Loucy (cell line): ENCODE measurements at regions not wholly inside any gene's neighbourhood (a gene's known extent, or its start where the extent isn't known, plus 50 kb on each side); places are given as distances from the start of the nearest gene placed in this dataset.
A peak's percentile ranks its signal among the peaks of the same experiment; 100 is the strongest.

Source experiments
- H2AFZ ChIP-seq: fragments of 200-600 bp; sonication (generic); 2 replicates; pipeline ENCODE4 v1.6.0; 2016; ENCODE audit warnings: antibody characterized with exemption, mild to moderate bottlenecking, low read length, moderate library complexity
- H3F3A ChIP-seq: fragments of 200-600 bp; 2 replicates; pipeline ENCODE4 v1.6.0; 2016; ENCODE audit warnings: antibody characterized with exemption, low read depth, mild to moderate bottlenecking
- H3K27me3 ChIP-seq: fragments of 200-600 bp; sonication (generic); 2 replicates; pipeline ENCODE4 v1.6.1; 2014; ENCODE audit warnings: low read length, mild to moderate bottlenecking; ENCODE audit not compliant: insufficient read depth, poor library complexity, severe bottlenecking
- H3K36me3 ChIP-seq: fragments of 200-600 bp; sonication (generic); 2 replicates; pipeline ENCODE4 v1.6.1; 2016; ENCODE audit warnings: low read length; ENCODE audit not compliant: insufficient read depth
- H3K4me1 ChIP-seq: fragments of 200-600 bp; sonication (generic); 2 replicates; pipeline ENCODE4 v1.5.1; 2014; ENCODE audit warnings: low read length, mild to moderate bottlenecking; ENCODE audit not compliant: insufficient read depth, poor library complexity, severe bottlenecking
- H3K4me2 ChIP-seq: fragments of 200-600 bp; sonication (generic); 2 replicates; pipeline ENCODE4 v1.6.0; 2014; ENCODE audit warnings: antibody characterized with exemption, low read length, low read depth, mild to moderate bottlenecking; ENCODE audit not compliant: poor library complexity, severe bottlenecking
- H3K4me3 ChIP-seq: fragments of 200-600 bp; sonication (generic); 2 replicates; pipeline ENCODE4 v1.5.1; 2014; ENCODE audit warnings: low read length, mild to moderate bottlenecking, mixed read lengths; ENCODE audit not compliant: poor library complexity, severe bottlenecking
- H3K79me2 ChIP-seq: fragments of 200-600 bp; sonication (generic); 2 replicates; pipeline ENCODE4 v1.6.1; 2014; ENCODE audit warnings: low read length; ENCODE audit not compliant: insufficient read depth
- H3K9ac ChIP-seq: fragments of 200-600 bp; sonication (generic); 2 replicates; pipeline ENCODE4 v1.6.0; 2014; ENCODE audit warnings: mild to moderate bottlenecking, low read depth, low read length, moderate library complexity; ENCODE audit not compliant: poor library complexity, severe bottlenecking
- H3K9me2 ChIP-seq: fragments of 200-600 bp; sonication (generic); replicated peaks from 2 replicates; pipeline ENCODE4 v1.6.1; 2016; ENCODE audit warnings: low read depth, low read length, mixed read lengths
- H3K9me3 ChIP-seq: fragments of 200-600 bp; sonication (generic); 2 replicates; pipeline ENCODE4 v1.6.1; 2014; ENCODE audit warnings: mild to moderate bottlenecking, antibody characterized with exemption, low read length, low read depth; ENCODE audit not compliant: insufficient read depth
- H4K20me1 ChIP-seq: fragments of 200-600 bp; sonication (generic); 2 replicates; pipeline ENCODE4 v1.6.0; 2014; ENCODE audit warnings: antibody characterized with exemption, low read length, mild to moderate bottlenecking; ENCODE audit not compliant: insufficient read depth, poor library complexity, severe bottlenecking
- CTCF ChIP-seq: fragments of 200-600 bp; sonication (generic); conservative IDR thresholded peaks from 2 replicates; pipeline ENCODE4 v1.5.1; 2014; ENCODE audit warnings: mild to moderate bottlenecking, antibody characterized with exemption, low read length
- EZH2phosphoT487 ChIP-seq: fragments of 200-600 bp; IDR thresholded peaks from 2 replicates; pipeline ENCODE4 v1.6.1; 2018; ENCODE audit warnings: antibody characterized with exemption, mild to moderate bottlenecking, moderate library complexity, borderline replicate concordance

GRCh38 chr6:14450578-14450977, 333.0 kb downstream of the CD83 start:
- H3K4me1 ChIP-seq = peaks cover 88% of the 10 kb centered on the region

GRCh38 chr6:14451594-14452374, 334.2 kb downstream of the CD83 start:
- TF ChIP-seq EZH2phosphoT487 = no peak
- TF ChIP-seq CTCF = no peak
- Histone ChIP-seq H3K27me3 (no peaks in the 10 kb centered on the region), H3K36me3 (no peaks in the 10 kb centered on the region), H4K20me1 (no peaks in the 10 kb centered on the region), H3K9me2 (no peaks in the 10 kb centered on the region), H3K9ac (peak overlapping the region; percentile 89), H3K9me3 (peaks cover 5% of the 10 kb centered on the region; the same call in 1 of the 2 replicates), H3K4me3 (peak overlapping the region; percentile 16), H2AFZ (no peak overlapping the region), H3K79me2 (peaks cover 32% of the 10 kb centered on the region), H3K4me2 (peak overlapping the region; percentile 57), H3K4me1 (peaks cover 91% of the 10 kb centered on the region), H3F3A (peaks cover 50% of the 10 kb centered on the region)

More at GRCh38 chr6:14450578-14450977, 333.0 kb downstream of the CD83 start:
- Histone ChIP-seq H3K9me3 (peaks cover 5% of the 10 kb centered on the region; the same call in 1 of the 2 replicates), H2AFZ (no peak overlapping the region), H3K4me2 (peak overlapping the region; percentile 57), H3F3A (peaks cover 50% of the 10 kb centered on the region), H4K20me1 (no peaks in the 10 kb centered on the region), H3K9ac (peak overlapping the region; percentile 89), H3K36me3 (no peaks in the 10 kb centered on the region), H3K79me2 (peaks cover 35% of the 10 kb centered on the region), H3K4me3 (peak overlapping the region; percentile 6), H3K27me3 (no peaks in the 10 kb centered on the region), H3K9me2 (no peaks in the 10 kb centered on the region)
- TF ChIP-seq CTCF = no peak
- no peak for TF ChIP-seq EZH2phosphoT487

GRCh38 chr6:14452567-14453527, 335.3 kb downstream of the CD83 start:
- no peaks in the 10 kb centered on the region for H3K9me2 ChIP-seq
- H3K9ac ChIP-seq = peak overlapping the region; percentile 94
- H3K79me2 ChIP-seq = peaks cover 21% of the 10 kb centered on the region
- peak overlapping the region; percentile 51 for H3K4me3 ChIP-seq
- no peaks in the 10 kb centered on the region for H3K36me3 ChIP-seq
- peaks cover 49% of the 10 kb centered on the region for H3F3A ChIP-seq
- H2AFZ ChIP-seq = no peak overlapping the region
- TF ChIP-seq EZH2phosphoT487 = no peak
- no peak for TF ChIP-seq CTCF
- no peaks in the 10 kb centered on the region for H3K27me3 ChIP-seq
- peak overlapping the region; percentile 70 for H3K4me2 ChIP-seq
- H4K20me1 ChIP-seq = no peaks in the 10 kb centered on the region
- peaks cover 91% of the 10 kb centered on the region for H3K4me1 ChIP-seq
- H3K9me3 ChIP-seq = peaks cover 5% of the 10 kb centered on the region; the same call in 1 of the 2 replicates
